GM12878 (cell line): ENCODE measurements at regions not wholly inside any gene's neighbourhood (a gene's known extent, or its start where the extent isn't known, plus 50 kb on each side); places are given as distances from the start of the nearest gene placed in this dataset.

Experiments
- ATAC-seq: fragments of 200-7000 bp; cut with Tn5 transposase; 3 replicates; pipeline ENCODE4 v1.9.1; 2020; ENCODE audit warnings: mild to moderate bottlenecking, moderate library complexity
- BruUV-seq: library from RNA; stranded (reverse); fragments of 400-500 nt; replicated peaks from 2 replicates; lab custom pipeline; 2021; lab: Mats Ljungman, UMichigan
- CTCF ChIA-PET: fragments of 300-600 bp; sonication (Branson Sonifier 250); formaldehyde crosslinking; extraction: SDS; loops from one replicate; lab custom pipeline; 2021; ENCODE audit warnings: inconsistent platforms; lab: Yijun Ruan, JAX
- POLR2A ChIA-PET: fragments of 350-600 bp; formaldehyde crosslinking; extraction: SDS; loops from one replicate; lab custom pipeline; 2021; ENCODE audit warnings: inconsistent platforms; lab: Charles Lee
- RAD21 ChIA-PET: fragments of 300-600 bp; sonication (Branson Sonifier 250); formaldehyde crosslinking; loops from one replicate; lab custom pipeline; 2023; ENCODE audit warnings: antibody characterized with exemption; ENCODE audit not compliant: unreplicated experiment; lab: Charles Lee
- SMC1A ChIA-PET: fragments of 300-600 bp; sonication (Branson Sonifier 250); formaldehyde crosslinking; loops from one replicate; lab custom pipeline; 2023; ENCODE audit not compliant: unreplicated experiment, uncharacterized antibody; lab: Charles Lee
- DNase-seq: peaks from one replicate; pipeline ENCODE4 v3.0.0-alpha.2; 2011; ENCODE audit warnings: low read depth, low spot score
- FAIRE-seq: peaks from 3 replicates; lab custom pipeline; 2011; peaks lifted over from hg19 to GRCh38; lab: Jason Lieb, UNC
- H2AFZ ChIP-seq: 2 replicates; pipeline ENCODE4 v1.6.0; 2011; ENCODE audit warnings: low read depth, low read length, control low read depth; ENCODE audit not compliant: control insufficient read depth
- H3K27ac ChIP-seq: 2 replicates; pipeline ENCODE4 v1.5.1; 2011; ENCODE audit warnings: control low read depth; ENCODE audit not compliant: control insufficient read depth, insufficient read depth
- H3K27me3 ChIP-seq, 2 experiments: replicated peaks in 1 of 2; 2 replicates each; pipeline versions ENCODE4 v1.6.0 to v1.6.1; 2011; ENCODE audit warnings: low read length in 1 of 2; ENCODE audit not compliant: control insufficient read depth in 2 of 2, insufficient read depth in 2 of 2
- H3K36me3 ChIP-seq, 2 experiments: 2 replicates each; pipeline ENCODE4 v1.5.1; 2011; ENCODE audit warnings: low read length in 1 of 2; ENCODE audit not compliant: control insufficient read depth in 2 of 2, insufficient read depth in 2 of 2
- H3K4me1 ChIP-seq: 2 replicates; pipeline ENCODE4 v1.6.1; 2011; ENCODE audit warnings: mild to moderate bottlenecking, low read length, moderate library complexity, mixed read lengths; ENCODE audit not compliant: control insufficient read depth, insufficient read depth
- H3K4me2 ChIP-seq: 2 replicates; pipeline ENCODE4 v1.6.0; 2011; ENCODE audit warnings: control low read depth; ENCODE audit not compliant: control insufficient read depth, insufficient read depth
- H3K4me3 ChIP-seq: fragments of 200-600 bp; sonication (generic); 2 replicates; pipeline ENCODE4 v1.5.1; 2016
- H3K79me2 ChIP-seq: 2 replicates; pipeline ENCODE4 v1.6.0; 2011; ENCODE audit warnings: low read length; ENCODE audit not compliant: control insufficient read depth, insufficient read depth
- H3K9ac ChIP-seq: 2 replicates; pipeline ENCODE4 v1.8.0; 2011; ENCODE audit warnings: low read length, control low read depth, mixed read lengths; ENCODE audit not compliant: control insufficient read depth, insufficient read depth
- H3K9me3 ChIP-seq: replicated peaks from 3 replicates; pipeline ENCODE4 v1.5.1; 2011; ENCODE audit warnings: mild to moderate bottlenecking, low read length; ENCODE audit not compliant: control insufficient read depth, insufficient read depth
- H4K20me1 ChIP-seq: 2 replicates; pipeline ENCODE4 v1.6.0; 2011; ENCODE audit not compliant: control insufficient read depth, insufficient read depth
- CBX3 ChIP-seq: fragments of 200-600 bp; sonication (generic); IDR thresholded peaks from 2 replicates; pipeline ENCODE4 v1.6.1; 2016; ENCODE audit warnings: low read depth, borderline replicate concordance
- ETV6 ChIP-seq, 2 experiments: fragments of 450-650 bp in 1 of 2; IDR thresholded peaks in 1 of 2; conservative IDR thresholded peaks in 1 of 2; 2 replicates each; pipeline ENCODE4 v1.6.1; 2014; ENCODE audit warnings: antibody characterized with exemption in 1 of 2, borderline replicate concordance in 1 of 2, low read depth in 1 of 2, mild to moderate bottlenecking in 1 of 2, moderate library complexity in 1 of 2
- KAT2A ChIP-seq: conservative IDR thresholded peaks from 2 replicates; pipeline ENCODE4 v1.6.1; 2011; ENCODE audit warnings: low read depth, low read length; ENCODE audit not compliant: control insufficient read depth
- KDM1A ChIP-seq: fragments of 200-600 bp; sonication (generic); IDR thresholded peaks from 2 replicates; pipeline ENCODE4 v1.6.1; 2016; ENCODE audit warnings: borderline replicate concordance
- MLLT1 ChIP-seq: fragments of 450-650 bp; IDR thresholded peaks from 2 replicates; pipeline ENCODE4 v1.6.1; 2016; ENCODE audit warnings: mild to moderate bottlenecking
- NKRF ChIP-seq: fragments of 450-650 bp; conservative IDR thresholded peaks from 2 replicates; pipeline ENCODE4 v1.6.1; 2017; ENCODE audit warnings: mild to moderate bottlenecking, moderate library complexity
- POLR2AphosphoS5 ChIP-seq: IDR thresholded peaks from 2 replicates; pipeline ENCODE4 v1.6.1; 2011; ENCODE audit warnings: mild to moderate bottlenecking, low read length, inconsistent platforms
- PRDM15 ChIP-seq: fragments of 450-650 bp; formaldehyde crosslinking; IDR thresholded peaks from 2 replicates; pipeline ENCODE4 v1.4.0; 2020; ENCODE audit warnings: mild to moderate bottlenecking, moderate library complexity
- REST ChIP-seq: IDR thresholded peaks from 2 replicates; pipeline ENCODE4 v1.6.1; 2012; ENCODE audit warnings: mild to moderate bottlenecking, low read depth, low read length
- SP1 ChIP-seq: IDR thresholded peaks from one replicate; pipeline ENCODE4 v1.6.1; 2011; ENCODE audit warnings: low read depth, low read length
- WGBS: methylation state at CpG from one replicate; pipeline ENCODE4 v1.1.6; 2016; ENCODE audit warnings: low lambda C conversion rate; ENCODE audit not compliant: insufficient replicate concordance, insufficient coverage; ENCODE audit errors: missing lambda C conversion rate; 5-methylcytosine and 5-hydroxymethylcytosine counted together
- in situ Hi-C: fragments of 300-500 bp; cut with MboI; formaldehyde crosslinking; loops from 9 replicates; pipeline ENCODE4 v1.14.3; 2018; ENCODE audit warnings: mixed read lengths
- intact Hi-C: fragments of 100-400 bp; cut with micrococcal nuclease; formaldehyde crosslinking; loops from one replicate; pipeline ENCODE4 v1.14.2; 2022; ENCODE audit not compliant: unreplicated experiment

GRCh38 chr7:25619381-25619780, 391.1 kb upstream of the NPVF start:
- Histone ChIP-seq H3K4me3 (no peak overlapping the region), H3K4me2 (no peak overlapping the region), H2AFZ (no peak overlapping the region), H3K4me1 (no peaks in the 10 kb centered on the region), H3K27ac (no peak overlapping the region), H3K9ac (no peak overlapping the region), H4K20me1 (no peaks in the 10 kb centered on the region), H3K27me3 (no peaks in the 10 kb centered on the region; a peak in 1 of 4 replicates), H3K9me3 (no peaks in the 10 kb centered on the region), H3K36me3 (no peaks in the 10 kb centered on the region), H3K79me2 (no peaks in the 10 kb centered on the region)
- ChIA-PET POLR2A (no interaction called here), RAD21 (no interaction called here), CTCF (no interaction called here), SMC1A (interaction anchor here (0.9 kb wide), 1 partner anchor 42 kb away, joined by 3 read pairs; no protein-coding TSS in a partner anchor)
- FAIRE-seq (no peak), ATAC-seq (no peak), DNase-seq (no peak)
- WGBS = 0% methylated on average over 2 of the region's 2 CpGs
- in situ Hi-C loops (no loop called here), intact Hi-C loops (no loop called here)
- no TSS peak for BruUV-seq
- no peak for TF ChIP-seq MLLT1
- TF ChIP-seq CBX3 = no peak
- TF ChIP-seq KAT2A = no peak
- TF ChIP-seq POLR2AphosphoS5 = no peak
- TF ChIP-seq KDM1A = no peak
- TF ChIP-seq NKRF = no peak
- no peak for TF ChIP-seq PRDM15 (CRISPR knock-in tag)
- no peak for TF ChIP-seq REST
- TF ChIP-seq SP1 = no peak
- TF ChIP-seq ETV6 (conservative IDR thresholded peaks at IDR 0.05 in 1 of 2, IDR thresholded peaks at IDR 0.05 in 1 of 2; ENCODE audit: borderline replicate concordance in 1 of 2, low read depth in 1 of 2) = no peak
